GM10248 (cell line): ENCODE measurements at regions not wholly inside any gene's neighbourhood (a gene's known extent, or its start where the extent isn't known, plus 50 kb on each side); places are given as distances from the start of the nearest gene placed in this dataset.

Experiments
- CTCF ChIA-PET: fragments of 300-600 bp; sonication (Branson Sonifier 250); formaldehyde crosslinking; extraction: SDS; loops from one replicate; lab custom pipeline; 2021; ENCODE audit warnings: antibody characterized with exemption; lab: Yijun Ruan, JAX
- POLR2A ChIA-PET: fragments of 350-650 bp; sonication (Branson Sonifier 250); formaldehyde crosslinking; extraction: SDS; loops from one replicate; lab custom pipeline; 2020; ENCODE audit warnings: antibody characterized with exemption; lab: Yijun Ruan, JAX
- DNase-seq: peaks from one replicate; pipeline ENCODE4 v3.0.0; 2012; ENCODE audit errors: extremely low spot score
- TF ChIP-seq, protein P1 (sequence below): IDR thresholded peaks from 2 replicates; pipeline ENCODE4 v1.5.1; 2012; ENCODE audit warnings: mild to moderate bottlenecking, low read depth; ENCODE audit errors: extremely low read depth, missing control alignments, control extremely low read depth

DNA sequence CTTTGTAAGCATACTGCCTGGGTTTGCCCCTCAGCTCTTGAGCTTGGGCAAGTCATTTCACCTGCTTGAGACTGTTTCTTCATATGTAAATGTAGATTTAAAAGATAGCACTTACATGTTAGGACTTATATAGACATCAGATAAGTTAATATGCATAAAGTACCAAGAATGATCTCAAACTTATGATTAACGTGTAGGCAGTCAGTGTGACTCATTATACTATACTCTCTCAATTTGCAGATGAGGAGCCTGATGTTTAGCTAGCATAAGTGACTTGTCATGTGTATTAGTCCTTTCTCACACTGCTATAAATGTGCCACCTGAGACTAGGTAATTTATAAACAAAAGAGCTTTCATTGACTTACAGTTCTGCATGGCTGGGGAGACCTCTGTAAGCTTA lies 690.5 kb downstream of the KCNJ2 start:
- CTCF ChIA-PET = no interaction called here
- DNase-seq = no peak
- POLR2A ChIA-PET = no interaction called here
- TF ChIP-seq, protein P1, sequence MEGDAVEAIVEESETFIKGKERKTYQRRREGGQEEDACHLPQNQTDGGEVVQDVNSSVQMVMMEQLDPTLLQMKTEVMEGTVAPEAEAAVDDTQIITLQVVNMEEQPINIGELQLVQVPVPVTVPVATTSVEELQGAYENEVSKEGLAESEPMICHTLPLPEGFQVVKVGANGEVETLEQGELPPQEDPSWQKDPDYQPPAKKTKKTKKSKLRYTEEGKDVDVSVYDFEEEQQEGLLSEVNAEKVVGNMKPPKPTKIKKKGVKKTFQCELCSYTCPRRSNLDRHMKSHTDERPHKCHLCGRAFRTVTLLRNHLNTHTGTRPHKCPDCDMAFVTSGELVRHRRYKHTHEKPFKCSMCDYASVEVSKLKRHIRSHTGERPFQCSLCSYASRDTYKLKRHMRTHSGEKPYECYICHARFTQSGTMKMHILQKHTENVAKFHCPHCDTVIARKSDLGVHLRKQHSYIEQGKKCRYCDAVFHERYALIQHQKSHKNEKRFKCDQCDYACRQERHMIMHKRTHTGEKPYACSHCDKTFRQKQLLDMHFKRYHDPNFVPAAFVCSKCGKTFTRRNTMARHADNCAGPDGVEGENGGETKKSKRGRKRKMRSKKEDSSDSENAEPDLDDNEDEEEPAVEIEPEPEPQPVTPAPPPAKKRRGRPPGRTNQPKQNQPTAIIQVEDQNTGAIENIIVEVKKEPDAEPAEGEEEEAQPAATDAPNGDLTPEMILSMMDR = no peak

- no peak for DNase-seq
- POLR2A ChIA-PET = no interaction called here
- TF ChIP-seq, protein P1 = no peak
- CTCF ChIA-PET = interaction anchor here (0.9 to 1.9 kb wide), 2 partner anchors 12 to 15 kb away, joined by 3 to 5 read pairs; no protein-coding TSS in a partner anchor
Measured at GRCh38 chr17:70862295-70862694, 693.0 kb downstream of the KCNJ2 start.

DNA sequence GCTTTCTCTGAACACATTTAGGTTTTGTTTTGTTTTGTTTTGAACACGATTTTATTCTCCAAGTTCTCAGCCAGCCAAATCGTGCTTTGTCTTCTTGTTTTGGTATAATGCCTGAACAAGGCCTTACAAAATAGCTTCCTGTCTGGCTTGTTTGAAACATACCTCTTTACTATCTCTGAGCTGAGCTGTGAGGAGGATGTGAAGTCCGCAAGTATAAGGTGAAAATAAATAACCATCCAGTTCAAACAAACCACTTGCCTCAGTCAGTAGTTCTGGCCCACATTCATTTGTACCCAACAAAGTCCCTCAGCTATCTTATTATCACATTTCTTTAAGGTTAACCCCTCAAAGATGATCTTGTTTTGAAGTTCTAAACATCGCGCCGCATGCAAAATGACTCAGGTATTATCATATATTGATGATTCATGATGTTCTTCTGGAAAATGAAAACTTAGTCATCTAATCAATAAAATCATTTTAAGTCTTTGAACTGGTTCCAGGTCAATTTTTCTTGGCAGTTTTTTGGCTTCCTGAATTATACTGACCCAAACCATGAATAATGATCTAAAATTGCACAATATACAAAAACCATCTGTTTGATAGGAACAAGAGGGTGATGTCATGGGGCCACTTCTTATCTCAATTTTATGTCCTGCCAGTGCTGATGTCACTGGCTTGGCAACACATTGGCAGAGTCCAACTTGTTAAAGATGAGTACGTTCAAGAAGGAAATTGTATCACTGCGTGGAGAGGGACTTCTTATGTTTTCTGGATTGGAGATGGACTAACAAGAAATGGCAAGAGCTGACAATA lies 694.3 kb downstream of the KCNJ2 start:
- no peak for DNase-seq
- ChIA-PET POLR2A (no interaction called here), CTCF (interaction anchor here (0.6 kb wide), 1 partner anchor 34 kb away, joined by 3 read pairs; no protein-coding TSS in a partner anchor)

GRCh38 chr17:70865993-70866804 lies 696.9 kb downstream of the KCNJ2 start:
- TF ChIP-seq, protein P1 = no peak
- no peak for DNase-seq
- CTCF ChIA-PET = no interaction called here
- POLR2A ChIA-PET = no interaction called here

More for the DNA sequence above, 694.3 kb downstream of the KCNJ2 start:
- TF ChIP-seq, protein P1 = no peak

DNA sequence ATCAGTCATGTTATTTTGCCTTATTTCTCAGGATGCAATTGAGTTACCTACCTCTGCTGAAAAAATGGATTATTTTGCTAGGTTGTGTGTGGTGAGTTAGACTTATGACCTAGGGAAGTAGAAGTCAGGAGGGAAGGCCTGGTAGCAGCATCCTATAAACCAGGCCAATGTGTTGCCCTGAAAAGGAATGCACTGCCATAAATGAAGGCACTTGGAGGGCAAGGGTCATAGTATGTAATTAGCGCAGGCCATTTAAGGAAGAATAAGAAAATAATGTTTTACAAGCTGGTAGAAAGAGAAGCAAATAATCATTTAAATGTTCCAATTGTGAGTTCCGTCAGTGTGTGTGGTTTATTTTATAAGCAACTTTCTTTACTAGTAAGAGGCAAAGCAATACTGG lies 698.8 kb downstream of the KCNJ2 start:
- TF ChIP-seq, protein P1 = no peak
- POLR2A ChIA-PET = no interaction called here

DNA sequence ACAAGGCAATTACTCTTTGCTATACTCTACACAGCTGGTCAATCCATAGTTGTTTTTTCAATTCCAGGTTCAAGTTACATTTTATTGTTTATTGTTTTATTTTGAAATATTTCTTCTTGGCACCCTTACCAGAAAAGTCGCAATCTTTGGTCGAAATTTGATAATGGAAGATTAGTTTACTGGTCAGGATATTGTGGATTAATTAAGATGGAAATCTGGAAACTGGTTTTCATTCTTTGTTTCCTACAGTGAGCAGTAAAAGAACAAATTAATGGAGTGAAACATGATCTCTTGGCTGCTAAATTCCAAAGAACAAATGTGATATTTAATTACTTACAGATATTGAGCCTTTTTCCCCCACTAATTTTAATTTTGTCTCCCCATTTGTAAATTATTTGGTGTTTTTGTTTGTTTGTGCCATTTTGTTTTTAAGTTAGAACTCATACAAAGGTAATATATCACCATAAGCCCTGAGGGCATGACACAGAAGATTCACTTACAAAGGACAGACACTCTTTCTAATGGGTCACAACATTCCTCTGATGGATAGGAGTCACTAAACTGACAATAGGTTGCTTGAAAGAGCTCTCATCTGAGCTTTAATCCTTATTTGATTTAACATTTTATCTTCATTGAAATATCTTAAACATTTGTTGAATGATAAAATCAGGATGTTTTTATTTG lies 700.2 kb downstream of the KCNJ2 start:
- CTCF ChIA-PET = no interaction called here
- POLR2A ChIA-PET = no interaction called here
- DNase-seq = no peak
- TF ChIP-seq, protein P1 = no peak

More for the DNA sequence above, 698.8 kb downstream of the KCNJ2 start:
- CTCF ChIA-PET = no interaction called here
- DNase-seq = no peak
